Epithelial cell of proximal tubule (primary cell): ENCODE measurements at regions not wholly inside any gene's neighbourhood (a gene's known extent, or its start where the extent isn't known, plus 50 kb on each side); places are given as distances from the start of the nearest gene placed in this dataset.

Source experiments
- DNase-seq: peaks from one replicate; pipeline ENCODE4 v3.0.0-alpha.2; 2011; ENCODE audit warnings: low read depth
- H3K4me3 ChIP-seq: 2 replicates; pipeline ENCODE4 v1.5.1; 2011; ENCODE audit warnings: low read depth, mild to moderate bottlenecking, low read length
- CTCF ChIP-seq: conservative IDR thresholded peaks from 2 replicates; pipeline ENCODE4 v1.5.1; 2012; ENCODE audit warnings: low read depth, mild to moderate bottlenecking, low read length

- no peak for DNase-seq
Measured at GRCh38 chr2:120669971-120670370, 65.7 kb upstream of the GLI2 start.

GRCh38 chr2:120670371-120670770, 65.3 kb upstream of the GLI2 start:
- DNase-seq: no peak
- no peak overlapping the region for H3K4me3 ChIP-seq
- no peak for TF ChIP-seq CTCF

More at GRCh38 chr2:120669971-120670370, 65.7 kb upstream of the GLI2 start:
- TF ChIP-seq CTCF: no peak
- H3K4me3 ChIP-seq: no peak overlapping the region

GRCh38 chr2:120670771-120671480, 64.7 kb upstream of the GLI2 start:
- no peak overlapping the region for H3K4me3 ChIP-seq
- no peak for DNase-seq
- TF ChIP-seq CTCF: no peak

- TF ChIP-seq CTCF: no peak
- no peak overlapping the region for H3K4me3 ChIP-seq
- no peak for DNase-seq
Measured at GRCh38 chr2:120672526-120673204, 63.0 kb upstream of the GLI2 start.

GRCh38 chr2:120673205-120673550, 62.5 kb upstream of the GLI2 start:
- no peak for DNase-seq
- H3K4me3 ChIP-seq: no peak overlapping the region
- TF ChIP-seq CTCF: no peak

- DNase-seq: no peak
- TF ChIP-seq CTCF: no peak
- no peak overlapping the region for H3K4me3 ChIP-seq
Measured at GRCh38 chr2:120673571-120674061, 62.1 kb upstream of the GLI2 start.
